ENCODE measurements at regions not wholly inside any gene's neighbourhood (a gene's known extent, or its start where the extent isn't known, plus 50 kb on each side); places are given as distances from the start of the nearest gene placed in this dataset.

GRCh38 chr13:99828123-99828522, 143.4 kb downstream of the ZIC5 start:
- no peak for TF ChIP-seq CTCF (IDR thresholded peaks at IDR 0.05)
- TF ChIP-seq POLR2A (IDR thresholded peaks at IDR 0.05): no peak

Measured in uterus (tissue), 2 donors.